ENCODE measurements at regions not wholly inside any gene's neighbourhood (a gene's known extent, or its start where the extent isn't known, plus 50 kb on each side); places are given as distances from the start of the nearest gene placed in this dataset.

- no peaks in the 10 kb centered on the region for H3K27me3 ChIP-seq
- H3K36me3 ChIP-seq = no peaks in the 10 kb centered on the region
- H3K27ac ChIP-seq = peak overlapping the region in 1 of 2 donors; percentile 11
- intact Hi-C loops (cut with DNase I) = loop anchor here in 1 of 4 donors (10.0 kb wide), 1 partner anchor 786 kb away; no protein-coding TSS in a partner anchor
- no peak for DNase-seq
- H3K4me1 ChIP-seq (ENCODE audit: insufficient read depth) = peaks cover 11% of the 10 kb centered on the region
- H3K4me3 ChIP-seq = no peak overlapping the region
- 51 to 58% (median 53%) methylated on average over 4 of the region's 4 CpGs for WGBS, 3 donors
- no peaks in the 10 kb centered on the region for H3K9me3 ChIP-seq
- TF ChIP-seq EP300 (IDR thresholded peaks at IDR 0.05) = peak; percentile 11
- no peak for TF ChIP-seq CTCF (IDR thresholded peaks at IDR 0.05)
- TF ChIP-seq POLR2A (IDR thresholded peaks at IDR 0.05) = no peak
These were observed 475.6 kb upstream of the KLF6 start for GRCh38 chr10:4260483-4261124.

- no peak overlapping the region for H3K4me3 ChIP-seq
- 89 to 96% (median 95%) methylated on average over 14 of the region's 14 CpGs for WGBS, 3 donors
- TF ChIP-seq POLR2A (IDR thresholded peaks at IDR 0.05) = no peak
- no peak for TF ChIP-seq CTCF (IDR thresholded peaks at IDR 0.05)
- no peak for TF ChIP-seq EP300 (IDR thresholded peaks at IDR 0.05)
- no peaks in the 10 kb centered on the region for H3K27me3 ChIP-seq
- peaks cover 4% of the 10 kb centered on the region for H3K4me1 ChIP-seq (ENCODE audit: insufficient read depth)
- intact Hi-C loops (cut with DNase I) = no loop called here
- no peaks in the 10 kb centered on the region for H3K36me3 ChIP-seq
- no peak for DNase-seq
- no peaks in the 10 kb centered on the region for H3K9me3 ChIP-seq
- no peak overlapping the region for H3K27ac ChIP-seq
These were observed 473.0 kb upstream of the KLF6 start for GRCh38 chr10:4257939-4258465.

GRCh38 chr10:4256971-4257370, 472.0 kb upstream of the KLF6 start:
- no peak overlapping the region for H3K4me3 ChIP-seq
- WGBS, 3 donors = 95 to 99% (median 96%) methylated on average over 2 of the region's 2 CpGs
- peaks cover 4% of the 10 kb centered on the region for H3K4me1 ChIP-seq (ENCODE audit: insufficient read depth)
- no peak for DNase-seq
- H3K36me3 ChIP-seq = no peaks in the 10 kb centered on the region
- intact Hi-C loops (cut with DNase I) = no loop called here
- TF ChIP-seq POLR2A (IDR thresholded peaks at IDR 0.05) = no peak
- TF ChIP-seq CTCF (IDR thresholded peaks at IDR 0.05) = no peak
- TF ChIP-seq EP300 (IDR thresholded peaks at IDR 0.05) = no peak
- H3K27me3 ChIP-seq = no peaks in the 10 kb centered on the region
- no peak overlapping the region for H3K27ac ChIP-seq
- H3K9me3 ChIP-seq = no peaks in the 10 kb centered on the region

- Histone ChIP-seq H3K4me1 (ENCODE audit: insufficient read depth) (peaks cover 4% of the 10 kb centered on the region), H3K36me3 (no peaks in the 10 kb centered on the region), H3K27ac (no peak overlapping the region), H3K27me3 (no peaks in the 10 kb centered on the region), H3K9me3 (no peaks in the 10 kb centered on the region), H3K4me3 (no peak overlapping the region)
- WGBS, 3 donors = 83 to 91% (median 87%) methylated on average over 3 of the region's 3 CpGs
- intact Hi-C loops (cut with DNase I) = no loop called here
- DNase-seq = no peak
- TF ChIP-seq CTCF (IDR thresholded peaks at IDR 0.05) (no peak), EP300 (IDR thresholded peaks at IDR 0.05) (no peak), POLR2A (IDR thresholded peaks at IDR 0.05) (no peak)
These were observed 470.7 kb upstream of the KLF6 start for GRCh38 chr10:4255751-4256150.
